ENCODE measurements at regions not wholly inside any gene's neighbourhood (a gene's known extent, or its start where the extent isn't known, plus 50 kb on each side); places are given as distances from the start of the nearest gene placed in this dataset.
"Not testable (repeated sequence)": the region's sequence is repeated elsewhere in the genome, so short reads cannot be mapped to it uniquely, and the experiment has no call there.

- DNase-seq: peak; percentile 25
These were observed 143.7 kb downstream of the DLL1 start for GRCh38 chr6:170147056-170147787.

GRCh38 chr6:170146640-170147039 lies 144.2 kb downstream of the DLL1 start:
- peak; percentile 16 for DNase-seq

- DNase-seq: not testable (repeated sequence)
These were observed 144.7 kb downstream of the DLL1 start for GRCh38 chr6:170146131-170146530.

- DNase-seq: peak; percentile 9
These were observed 145.2 kb downstream of the DLL1 start for GRCh38 chr6:170145716-170146115.

DNA sequence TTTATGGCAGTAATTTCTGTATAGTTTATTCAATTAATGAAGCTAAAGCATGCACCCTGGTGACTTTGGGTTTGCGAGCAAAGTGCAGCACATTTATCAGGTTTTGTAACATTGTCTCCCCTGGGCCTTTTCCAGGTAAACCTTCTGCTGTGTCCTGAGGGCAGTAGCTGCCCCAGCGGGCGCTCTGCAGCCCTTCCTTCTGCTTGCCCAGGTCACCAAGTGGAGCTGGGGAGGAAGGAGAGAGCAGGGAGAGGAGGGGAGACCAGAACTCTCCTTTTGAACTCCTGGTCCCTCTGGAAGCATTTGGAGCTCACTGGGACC lies 145.6 kb downstream of the DLL1 start:
- peak; percentile 8 for DNase-seq

- DNase-seq: no peak
These were observed 146.2 kb downstream of the DLL1 start for GRCh38 chr6:170144571-170145271.

DNA sequence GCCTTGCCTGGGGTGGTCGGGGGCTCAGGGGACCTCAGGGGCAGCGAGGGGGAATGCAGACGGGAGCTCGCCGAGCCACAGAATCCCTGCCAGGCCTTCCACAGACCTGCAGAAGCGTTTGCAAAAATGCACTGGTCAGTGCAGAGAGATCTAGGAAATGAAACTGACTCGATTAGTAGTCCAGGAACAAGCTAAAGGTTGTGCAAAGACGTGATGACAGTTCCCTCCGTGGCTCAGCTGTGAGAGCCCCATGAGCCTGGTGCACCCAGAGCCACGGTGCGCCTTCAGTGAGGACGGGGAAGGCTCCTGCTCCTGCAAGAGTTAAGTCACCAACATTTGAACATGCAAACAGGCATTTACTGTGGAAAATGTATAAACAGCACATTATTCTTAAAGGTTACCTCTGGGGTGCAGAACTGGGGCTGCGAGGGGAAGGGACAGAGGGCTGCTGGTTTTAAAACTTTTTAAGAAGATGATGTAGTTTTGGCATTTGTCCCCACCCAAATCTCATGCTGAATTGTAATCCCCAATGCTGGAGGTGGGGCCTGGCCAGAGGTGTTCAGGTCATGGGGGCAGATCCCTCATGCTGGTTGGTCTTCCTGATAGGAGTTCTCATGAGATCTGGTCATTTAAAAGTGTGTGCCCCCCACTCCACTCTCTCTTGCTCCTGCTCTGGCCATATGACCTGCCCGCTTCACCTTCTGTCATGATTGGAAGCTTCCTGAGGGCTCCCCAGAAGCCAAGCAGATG lies 147.3 kb downstream of the DLL1 start:
- DNase-seq: peak; percentile 19

DNA sequence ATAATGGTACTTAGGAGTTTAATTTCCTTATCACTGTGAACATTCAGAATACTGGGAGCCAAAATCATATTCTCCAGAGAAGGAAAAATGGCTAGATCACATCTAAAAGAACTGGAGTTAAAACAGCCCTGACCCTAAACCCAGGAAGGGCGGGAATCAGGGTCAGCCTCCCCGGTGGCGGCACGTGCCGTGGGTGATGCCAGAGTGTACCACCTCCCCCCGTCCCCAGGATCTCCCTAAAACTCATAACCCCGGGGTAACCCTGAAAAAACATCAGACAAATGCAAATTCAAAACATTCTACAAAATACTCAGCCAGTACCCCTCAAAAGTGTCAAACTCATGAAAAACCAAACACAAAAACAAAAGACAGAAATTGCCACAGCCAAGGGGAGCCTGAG lies 148.3 kb downstream of the DLL1 start:
- no peak for DNase-seq

GRCh38 chr6:170141061-170141460 lies 149.8 kb downstream of the DLL1 start:
- DNase-seq: not testable (repeated sequence)

DNA sequence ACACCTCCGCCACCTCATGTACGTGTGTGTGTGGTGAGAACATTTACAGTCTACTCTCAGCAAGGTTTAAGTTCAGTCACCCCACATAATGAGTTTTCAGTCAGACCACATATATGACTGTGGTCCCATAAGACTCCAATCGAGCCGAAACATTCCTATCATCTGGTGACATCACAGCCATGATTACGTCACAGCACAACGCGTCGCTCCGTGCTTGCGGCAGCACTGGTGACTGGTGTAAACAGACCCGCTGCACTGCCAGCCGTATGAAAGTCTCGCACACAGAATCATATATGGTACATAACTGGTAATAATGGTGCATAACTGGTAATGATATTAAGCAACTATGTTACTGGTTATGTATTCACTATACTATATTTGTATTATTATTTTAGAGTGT lies 150.7 kb downstream of the DLL1 start:
- DNase-seq: no peak

DNA sequence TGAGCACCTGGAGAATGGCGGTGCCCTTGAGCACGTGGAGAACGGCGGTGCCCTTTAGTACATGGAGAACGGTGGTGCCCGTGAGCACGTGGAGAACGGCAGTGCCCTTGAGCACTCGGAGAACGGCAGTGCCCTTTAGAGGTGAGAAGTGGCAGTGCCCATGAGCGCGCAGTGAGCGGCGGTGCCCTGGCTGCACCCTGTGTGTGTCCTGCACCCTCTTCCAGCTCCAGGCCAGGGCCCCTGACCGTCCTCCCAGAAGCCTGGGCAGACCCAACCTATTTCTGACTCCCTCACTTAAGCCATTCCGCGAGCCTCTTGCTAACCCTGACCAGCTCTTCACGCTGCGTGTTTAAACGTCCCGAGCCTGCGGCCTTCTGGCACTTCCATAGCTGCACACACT lies 151.3 kb downstream of the DLL1 start:
- peak; percentile 10 for DNase-seq

GRCh38 chr6:170139046-170139445 lies 151.8 kb downstream of the DLL1 start:
- not testable (repeated sequence) for DNase-seq

GRCh38 chr6:170137911-170138910 lies 152.7 kb downstream of the DLL1 start:
- peak; percentile 35 for DNase-seq

- peak; percentile 46 for DNase-seq
These were observed 153.5 kb downstream of the DLL1 start for GRCh38 chr6:170137176-170137891.

- DNase-seq: no peak
These were observed 154.2 kb downstream of the DLL1 start for GRCh38 chr6:170136541-170137175.

DNA sequence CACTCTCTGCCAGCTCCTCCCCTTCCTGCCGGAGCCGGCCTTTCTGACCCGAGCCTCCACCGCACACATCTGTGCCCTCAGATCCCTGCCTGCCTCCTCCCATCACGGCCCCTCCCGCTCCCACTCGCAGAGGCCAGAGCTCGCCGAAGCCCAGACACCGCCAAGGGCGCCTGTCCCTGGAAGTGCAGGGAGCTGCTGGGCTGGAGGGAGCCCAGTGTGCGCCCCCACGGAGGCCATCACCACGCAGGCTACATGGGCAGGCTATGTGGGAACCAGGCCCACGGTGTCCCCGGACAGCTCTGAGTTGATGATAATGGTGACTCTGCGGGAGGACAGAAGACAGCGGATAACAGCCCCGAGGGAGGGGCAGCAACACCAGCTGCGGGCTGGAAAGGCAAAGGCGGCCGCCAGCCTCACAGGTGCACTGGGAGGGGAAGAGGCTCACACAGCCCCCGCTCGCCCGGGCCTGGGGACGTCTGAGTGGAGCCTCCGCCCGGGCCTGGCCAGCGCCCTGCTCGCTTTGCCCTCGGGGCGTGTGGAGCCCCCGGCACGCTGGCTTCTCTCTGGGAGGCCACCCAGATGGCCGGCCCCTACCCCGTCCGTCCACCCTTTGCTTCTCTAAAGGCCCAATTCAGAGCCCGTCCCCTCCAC lies 154.9 kb downstream of the DLL1 start:
- peak; percentile 21 for DNase-seq

- DNase-seq: peak; percentile 5
These were observed 155.4 kb downstream of the DLL1 start for GRCh38 chr6:170135461-170135820.

DNA sequence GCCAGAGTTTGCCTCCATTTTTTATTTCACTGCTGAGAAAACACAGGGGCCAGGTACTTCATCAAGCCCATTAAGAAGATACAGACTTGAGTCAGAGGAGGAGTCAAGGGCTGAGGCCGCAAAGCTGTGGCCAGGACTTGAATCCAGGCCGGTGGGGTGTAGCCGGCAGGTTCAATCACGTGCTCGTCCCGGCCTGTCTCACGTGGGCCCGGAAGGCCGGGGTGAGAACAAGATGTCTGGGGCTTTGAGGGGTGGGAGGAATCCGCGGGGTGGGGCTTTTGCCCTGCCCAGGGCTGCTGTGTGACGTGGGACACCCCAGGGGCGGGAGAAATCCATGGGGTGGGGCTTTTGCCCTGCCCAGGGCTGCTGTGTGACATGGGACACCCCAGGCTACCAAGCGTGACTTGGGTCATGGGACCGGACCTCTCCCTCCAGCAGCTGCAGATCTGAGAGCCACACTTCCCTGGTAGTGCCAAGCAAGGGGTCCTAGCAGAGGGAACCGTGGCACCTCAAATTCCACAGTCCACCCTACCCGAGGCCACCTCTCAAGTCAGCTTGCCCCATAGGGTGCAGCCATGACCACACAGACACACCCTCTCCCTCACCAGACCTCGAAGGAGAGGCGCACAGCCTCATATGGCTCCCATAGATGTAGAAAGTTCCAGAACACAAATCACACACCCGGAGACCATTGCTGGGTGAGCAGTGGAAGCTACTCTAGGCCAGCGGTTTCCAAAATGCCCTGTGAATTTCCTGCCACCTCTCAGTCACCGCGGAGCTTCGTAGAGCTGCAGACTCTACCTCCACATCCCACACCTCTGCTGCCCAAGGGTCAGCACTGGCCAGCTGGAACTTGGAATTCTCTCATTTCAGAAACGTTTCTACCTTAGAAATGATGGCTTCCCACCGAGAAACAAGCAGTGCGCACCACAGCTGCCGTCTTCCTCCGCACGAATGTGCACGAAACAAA lies 156.1 kb downstream of the DLL1 start:
- DNase-seq: peak; percentile 26

GRCh38 chr6:170134031-170134470 lies 156.8 kb downstream of the DLL1 start:
- peak; percentile 25 for DNase-seq

Measured in left hindlimb (tissue), 1 donor.